HCT116 (cell line): ENCODE measurements at regions not wholly inside any gene's neighbourhood (a gene's known extent, or its start where the extent isn't known, plus 50 kb on each side); places are given as distances from the start of the nearest gene placed in this dataset.

Experiments
- EZH2 ChIP-seq: fragments of 200-600 bp; sonication (generic); IDR thresholded peaks from 2 replicates; pipeline ENCODE4 v1.6.1; 2017; ENCODE audit warnings: antibody characterized with exemption, mixed run types
- FOSL1 ChIP-seq: IDR thresholded peaks from 2 replicates; pipeline ENCODE4 v1.6.1; 2012; ENCODE audit warnings: low read depth
- POLR2A ChIP-seq: IDR thresholded peaks from 2 replicates; pipeline ENCODE4 v1.7.0; 2011; ENCODE audit warnings: borderline replicate concordance; ENCODE audit not compliant: insufficient read depth, insufficient read length; ENCODE audit errors: extremely low read depth
- POLR2AphosphoS5 ChIP-seq: IDR thresholded peaks from 2 replicates; pipeline ENCODE4 v1.6.1; 2011; ENCODE audit warnings: mild to moderate bottlenecking, low read depth, low read length, moderate library complexity
- SP1 ChIP-seq: IDR thresholded peaks from 2 replicates; pipeline ENCODE4 v1.6.1; 2012; ENCODE audit warnings: low read depth
- SRF ChIP-seq: IDR thresholded peaks from 2 replicates; pipeline ENCODE4 v1.6.1; 2012; ENCODE audit warnings: low read depth
- TF ChIP-seq, protein P1 (sequence below), 3 experiments: fragments of 200-600 bp in 1 of 3; sonication (generic) in 1 of 3; IDR thresholded peaks in 2 of 3; conservative IDR thresholded peaks in 1 of 3; 2 replicates each; pipeline ENCODE4 v1.5.1; 2012 to 2017; ENCODE audit warnings: low read depth in 2 of 3, low read length in 2 of 3, antibody characterized with exemption in 1 of 3, borderline replicate concordance in 1 of 3, control low read depth in 1 of 3, mild to moderate bottlenecking in 1 of 3, mixed read lengths in 1 of 3, mixed run types in 1 of 3, moderate library complexity in 1 of 3; ENCODE audit not compliant: insufficient read depth in 1 of 3
- TF ChIP-seq, protein P2 (sequence below): IDR thresholded peaks from 2 replicates; pipeline ENCODE4 v1.6.1; 2012; ENCODE audit warnings: low read depth

GRCh38 chr2:60249879-60250278 is 303.6 kb downstream of the BCL11A start:
- TF ChIP-seq POLR2AphosphoS5 (no peak), SP1 (no peak), EZH2 (no peak), POLR2A (no peak), FOSL1 (no peak), SRF (no peak)
- TF ChIP-seq, protein P1, sequence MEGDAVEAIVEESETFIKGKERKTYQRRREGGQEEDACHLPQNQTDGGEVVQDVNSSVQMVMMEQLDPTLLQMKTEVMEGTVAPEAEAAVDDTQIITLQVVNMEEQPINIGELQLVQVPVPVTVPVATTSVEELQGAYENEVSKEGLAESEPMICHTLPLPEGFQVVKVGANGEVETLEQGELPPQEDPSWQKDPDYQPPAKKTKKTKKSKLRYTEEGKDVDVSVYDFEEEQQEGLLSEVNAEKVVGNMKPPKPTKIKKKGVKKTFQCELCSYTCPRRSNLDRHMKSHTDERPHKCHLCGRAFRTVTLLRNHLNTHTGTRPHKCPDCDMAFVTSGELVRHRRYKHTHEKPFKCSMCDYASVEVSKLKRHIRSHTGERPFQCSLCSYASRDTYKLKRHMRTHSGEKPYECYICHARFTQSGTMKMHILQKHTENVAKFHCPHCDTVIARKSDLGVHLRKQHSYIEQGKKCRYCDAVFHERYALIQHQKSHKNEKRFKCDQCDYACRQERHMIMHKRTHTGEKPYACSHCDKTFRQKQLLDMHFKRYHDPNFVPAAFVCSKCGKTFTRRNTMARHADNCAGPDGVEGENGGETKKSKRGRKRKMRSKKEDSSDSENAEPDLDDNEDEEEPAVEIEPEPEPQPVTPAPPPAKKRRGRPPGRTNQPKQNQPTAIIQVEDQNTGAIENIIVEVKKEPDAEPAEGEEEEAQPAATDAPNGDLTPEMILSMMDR (IDR thresholded peaks at IDR 0.05 in 2 of 3, conservative IDR thresholded peaks at IDR 0.05 in 1 of 3; ENCODE audit: borderline replicate concordance in 1 of 3, insufficient read depth in 1 of 3, low read depth in 2 of 3, low read length in 2 of 3) = no peak
- TF ChIP-seq, protein P2, sequence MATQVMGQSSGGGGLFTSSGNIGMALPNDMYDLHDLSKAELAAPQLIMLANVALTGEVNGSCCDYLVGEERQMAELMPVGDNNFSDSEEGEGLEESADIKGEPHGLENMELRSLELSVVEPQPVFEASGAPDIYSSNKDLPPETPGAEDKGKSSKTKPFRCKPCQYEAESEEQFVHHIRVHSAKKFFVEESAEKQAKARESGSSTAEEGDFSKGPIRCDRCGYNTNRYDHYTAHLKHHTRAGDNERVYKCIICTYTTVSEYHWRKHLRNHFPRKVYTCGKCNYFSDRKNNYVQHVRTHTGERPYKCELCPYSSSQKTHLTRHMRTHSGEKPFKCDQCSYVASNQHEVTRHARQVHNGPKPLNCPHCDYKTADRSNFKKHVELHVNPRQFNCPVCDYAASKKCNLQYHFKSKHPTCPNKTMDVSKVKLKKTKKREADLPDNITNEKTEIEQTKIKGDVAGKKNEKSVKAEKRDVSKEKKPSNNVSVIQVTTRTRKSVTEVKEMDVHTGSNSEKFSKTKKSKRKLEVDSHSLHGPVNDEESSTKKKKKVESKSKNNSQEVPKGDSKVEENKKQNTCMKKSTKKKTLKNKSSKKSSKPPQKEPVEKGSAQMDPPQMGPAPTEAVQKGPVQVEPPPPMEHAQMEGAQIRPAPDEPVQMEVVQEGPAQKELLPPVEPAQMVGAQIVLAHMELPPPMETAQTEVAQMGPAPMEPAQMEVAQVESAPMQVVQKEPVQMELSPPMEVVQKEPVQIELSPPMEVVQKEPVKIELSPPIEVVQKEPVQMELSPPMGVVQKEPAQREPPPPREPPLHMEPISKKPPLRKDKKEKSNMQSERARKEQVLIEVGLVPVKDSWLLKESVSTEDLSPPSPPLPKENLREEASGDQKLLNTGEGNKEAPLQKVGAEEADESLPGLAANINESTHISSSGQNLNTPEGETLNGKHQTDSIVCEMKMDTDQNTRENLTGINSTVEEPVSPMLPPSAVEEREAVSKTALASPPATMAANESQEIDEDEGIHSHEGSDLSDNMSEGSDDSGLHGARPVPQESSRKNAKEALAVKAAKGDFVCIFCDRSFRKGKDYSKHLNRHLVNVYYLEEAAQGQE = no peak
